Heart left ventricle (tissue), 13 donors: ENCODE measurements at regions not wholly inside any gene's neighbourhood (a gene's known extent, or its start where the extent isn't known, plus 50 kb on each side); places are given as distances from the start of the nearest gene placed in this dataset.

Experiments used
- CTCF ChIP-seq, 12 donors: fragments of 200-600 bp; sonication (generic) in 4 of 12; IDR thresholded peaks; one replicate each; pipeline versions ENCODE4 v1.5.0 to v1.8.0; 2018 to 2022; ENCODE audit warnings: antibody characterized with exemption in 12 of 12, mild to moderate bottlenecking in 5 of 12
- POLR2A ChIP-seq, 2 donors: fragments of 450-650 bp; IDR thresholded peaks; one replicate each; pipeline ENCODE4 v1.6.1; 2017; ENCODE audit warnings: antibody characterized with exemption in 2 of 2, mild to moderate bottlenecking in 2 of 2, moderate library complexity in 2 of 2
- donor health status: ischemic (EF 13 %, LVEDD 7.1; RV severe dilation, severe dysfunction).
- donor health status: DM: no; HTN: yes; CAD: no.
- donor health status: DM: no; HTN: no; CAD: no.
- donor health status: ischemic (EF 25% LVEDD 6.9; RV normal size, moderate dysfunction).
- donor health status: ischemic (EF 25% LVEDD 5.7; RV mildly dilated, moderate dysfunction).
- donor health status: ischemic (EF 35%, LVEDD 5.7; RV mildly dilated, moderate dysfunction).
- donor health status: nonischemic (EF 11% LVEDD 7.7; RV severe dilation, severe dysfunction).
- donor health status: DM: yes; HTN: yes; CAD: no.
- donor health status: PGD.
- donor health status: ischemic (EF 29% LVEDD 5.4; RV normal size, mild dysfunction).
- donor health status: nonischemic (EF 23%, LVEDD 6.1; RV moderate dilation, normal function).

GRCh38 chrX:117002981-117003380 lies 540.2 kb upstream of the CT83 start:
- no peak for TF ChIP-seq CTCF (IDR thresholded peaks at IDR 0.05)
- no peak for TF ChIP-seq POLR2A (IDR thresholded peaks at IDR 0.05)
